Heart left ventricle (tissue), 16 donors: ENCODE measurements at regions not wholly inside any gene's neighbourhood (a gene's known extent, or its start where the extent isn't known, plus 50 kb on each side); places are given as distances from the start of the nearest gene placed in this dataset.

Source experiments
- ATAC-seq, 4 donors: fragments of 200-7000 bp; cut with Tn5 transposase; one replicate each; pipeline ENCODE4 v1.9.1; 2020 to 2022; ENCODE audit warnings: moderate library complexity in 4 of 4, mild to moderate bottlenecking in 3 of 4, moderate number of reproducible peaks in 1 of 4
- DNase-seq, 5 donors: peaks; one replicate each; pipeline ENCODE4 v3.0.0-alpha.2; 2020
- H3K27ac ChIP-seq, 12 donors: fragments of 200-600 bp; sonication (generic) in 4 of 12; one replicate each; pipeline versions ENCODE4 v1.5.0 to v1.8.0; 2016 to 2022; ENCODE audit warnings: mild to moderate bottlenecking in 2 of 12
- H3K27me3 ChIP-seq, 9 donors: fragments of 200-600 bp; sonication (generic) in 2 of 9; one replicate each; pipeline versions ENCODE4 v1.5.1 to v1.8.0; 2016 to 2022; ENCODE audit warnings: mild to moderate bottlenecking in 3 of 9
- H3K36me3 ChIP-seq, 9 donors: fragments of 200-600 bp; sonication (generic) in 2 of 9; one replicate each; pipeline versions ENCODE4 v1.5.0 to v1.8.0; 2018 to 2022; ENCODE audit warnings: mild to moderate bottlenecking in 2 of 9
- H3K4me1 ChIP-seq, 12 donors: fragments of 200-600 bp; sonication (generic) in 4 of 12; one replicate each; pipeline versions ENCODE4 v1.5.0 to v1.8.0; 2016 to 2022; ENCODE audit warnings: mild to moderate bottlenecking in 3 of 12
- H3K4me3 ChIP-seq, 12 donors: fragments of 200-600 bp; sonication (generic) in 4 of 12; one replicate each; pipeline versions ENCODE4 v1.5.0 to v1.8.0; 2017 to 2022; ENCODE audit warnings: mild to moderate bottlenecking in 9 of 12, moderate library complexity in 4 of 12
- H3K9me3 ChIP-seq, 12 donors: fragments of 200-600 bp; sonication (generic) in 4 of 12; one replicate each; pipeline versions ENCODE4 v1.5.0 to v1.8.0; 2016 to 2022; ENCODE audit warnings: mild to moderate bottlenecking in 1 of 12
- POLR2A ChIP-seq, 2 donors: fragments of 450-650 bp; IDR thresholded peaks; one replicate each; pipeline ENCODE4 v1.6.1; 2017; ENCODE audit warnings: antibody characterized with exemption in 2 of 2, mild to moderate bottlenecking in 2 of 2, moderate library complexity in 2 of 2
- WGBS, 4 donors: extraction: QIAGEN DNeasy Blood & Tissue Kit in 2 of 4; methylation state at CpG; one replicate each; pipeline versions ENCODE4 v1.1.5 to v1.1.7; 2013 to 2018; 5-methylcytosine and 5-hydroxymethylcytosine counted together
- intact Hi-C, 10 donors: fragments of 100-400 bp; cut with DNase I; formaldehyde crosslinking; loops; one replicate each; pipeline versions ENCODE4 v1.11.1 to v1.14.2; 2022
- TF ChIP-seq, protein P1 (sequence below), 12 donors: fragments of 200-600 bp; sonication (generic) in 4 of 12; IDR thresholded peaks; one replicate each; pipeline versions ENCODE4 v1.5.0 to v1.8.0; 2018 to 2022; ENCODE audit warnings: antibody characterized with exemption in 12 of 12, mild to moderate bottlenecking in 5 of 12
- donor health status: ischemic (EF 13 %, LVEDD 7.1; RV severe dilation, severe dysfunction).
- donor health status: healthy with polysubstance abuse.
- donor health status: DM: no; HTN: yes; CAD: no.
- donor health status: DM: no; HTN: no; CAD: no.
- donor health status: ischemic (EF 25% LVEDD 6.9; RV normal size, moderate dysfunction).
- donor health status: ischemic (EF 25% LVEDD 5.7; RV mildly dilated, moderate dysfunction).
- donor health status: healthy.
- donor health status: DM: yes; HTN: yes; CAD: no.
- donor health status: ischemic (EF 35%, LVEDD 5.7; RV mildly dilated, moderate dysfunction).
- donor health status: nonischemic (EF 11% LVEDD 7.7; RV severe dilation, severe dysfunction).
- donor health status: DM: yes; HTN: yes; CAD: no.
- donor health status: PGD.
- donor health status: ischemic (EF 29% LVEDD 5.4; RV normal size, mild dysfunction).
- donor health status: nonischemic (EF 23%, LVEDD 6.1; RV moderate dilation, normal function).

DNA sequence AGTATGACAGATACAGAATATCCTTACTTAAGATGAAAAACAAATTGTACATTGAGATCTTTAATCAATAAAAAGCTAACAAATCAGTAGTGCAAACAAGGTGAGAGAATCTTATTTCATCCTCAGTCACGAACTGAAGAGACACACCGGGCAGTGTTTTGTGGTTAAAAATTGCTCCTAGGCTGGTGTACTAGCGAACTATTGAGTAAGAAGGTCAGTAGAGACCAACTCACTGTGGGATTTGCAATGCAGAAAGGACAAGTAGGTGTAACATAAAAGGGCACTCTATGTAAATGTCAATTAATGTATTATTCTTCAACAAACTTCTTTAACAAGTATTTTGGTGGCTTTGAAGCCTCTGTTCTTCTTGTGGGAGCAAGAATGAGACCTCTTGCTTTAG, 260.2 kb upstream of the PPARGC1A start:
- TF ChIP-seq, protein P1, sequence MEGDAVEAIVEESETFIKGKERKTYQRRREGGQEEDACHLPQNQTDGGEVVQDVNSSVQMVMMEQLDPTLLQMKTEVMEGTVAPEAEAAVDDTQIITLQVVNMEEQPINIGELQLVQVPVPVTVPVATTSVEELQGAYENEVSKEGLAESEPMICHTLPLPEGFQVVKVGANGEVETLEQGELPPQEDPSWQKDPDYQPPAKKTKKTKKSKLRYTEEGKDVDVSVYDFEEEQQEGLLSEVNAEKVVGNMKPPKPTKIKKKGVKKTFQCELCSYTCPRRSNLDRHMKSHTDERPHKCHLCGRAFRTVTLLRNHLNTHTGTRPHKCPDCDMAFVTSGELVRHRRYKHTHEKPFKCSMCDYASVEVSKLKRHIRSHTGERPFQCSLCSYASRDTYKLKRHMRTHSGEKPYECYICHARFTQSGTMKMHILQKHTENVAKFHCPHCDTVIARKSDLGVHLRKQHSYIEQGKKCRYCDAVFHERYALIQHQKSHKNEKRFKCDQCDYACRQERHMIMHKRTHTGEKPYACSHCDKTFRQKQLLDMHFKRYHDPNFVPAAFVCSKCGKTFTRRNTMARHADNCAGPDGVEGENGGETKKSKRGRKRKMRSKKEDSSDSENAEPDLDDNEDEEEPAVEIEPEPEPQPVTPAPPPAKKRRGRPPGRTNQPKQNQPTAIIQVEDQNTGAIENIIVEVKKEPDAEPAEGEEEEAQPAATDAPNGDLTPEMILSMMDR (IDR thresholded peaks at IDR 0.05): no peak
- TF ChIP-seq POLR2A (IDR thresholded peaks at IDR 0.05): no peak
- Histone ChIP-seq H3K4me3 (no peak overlapping the region), H3K27ac (no peak overlapping the region), H3K27me3 (no peaks in the 10 kb centered on the region), H3K4me1 (no peaks in the 10 kb centered on the region), H3K36me3 (no peaks in the 10 kb centered on the region), H3K9me3 (no peaks in the 10 kb centered on the region)
- no peak for ATAC-seq
- DNase-seq: no peak
- intact Hi-C loops: no loop called here
- WGBS, 4 donors: 78 to 84% (median 80%) methylated on average over 3 of the region's 3 CpGs

DNA sequence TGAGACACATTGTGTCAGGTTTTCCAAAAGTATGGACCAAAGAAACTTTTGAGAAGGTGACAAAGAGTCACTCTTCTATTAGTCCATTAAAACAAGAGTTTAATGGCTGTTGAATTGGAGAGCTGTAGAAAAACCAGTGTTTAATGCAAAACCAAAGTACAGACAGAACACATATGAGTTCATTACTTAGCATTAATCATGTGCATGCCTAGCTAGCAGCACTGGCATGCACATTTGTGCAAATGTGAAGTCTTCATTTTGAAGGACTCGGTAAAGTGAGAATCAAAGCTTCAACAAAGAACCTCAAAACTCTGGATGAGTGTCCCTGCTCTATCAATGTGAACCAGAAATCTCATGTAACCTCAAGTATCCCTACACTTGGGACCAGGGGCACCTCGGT, 256.3 kb upstream of the PPARGC1A start:
- no peaks in the 10 kb centered on the region for H3K27me3 ChIP-seq
- 88 to 94% (median 93%) methylated on average over 2 of the region's 2 CpGs for WGBS, 4 donors
- no peaks in the 10 kb centered on the region for H3K9me3 ChIP-seq
- DNase-seq (no peak), ATAC-seq (no peak)
- TF ChIP-seq, protein P1 (IDR thresholded peaks at IDR 0.05): no peak
- TF ChIP-seq POLR2A (IDR thresholded peaks at IDR 0.05): no peak
- no peak overlapping the region for H3K4me3 ChIP-seq
- H3K36me3 ChIP-seq: no peaks in the 10 kb centered on the region
- H3K27ac ChIP-seq: no peak overlapping the region
- intact Hi-C loops: no loop called here
- H3K4me1 ChIP-seq: no peaks in the 10 kb centered on the region

- DNase-seq (no peak), ATAC-seq (no peak)
- TF ChIP-seq, protein P1 (IDR thresholded peaks at IDR 0.05): no peak
- TF ChIP-seq POLR2A (IDR thresholded peaks at IDR 0.05): no peak
- no peak overlapping the region for H3K27ac ChIP-seq
- H3K4me3 ChIP-seq: no peak overlapping the region
- intact Hi-C loops: no loop called here
- H3K27me3 ChIP-seq: no peaks in the 10 kb centered on the region
- no peaks in the 10 kb centered on the region for H3K4me1 ChIP-seq
- no peaks in the 10 kb centered on the region for H3K36me3 ChIP-seq
- 75 to 86% (median 82%) methylated on average over 6 of the region's 6 CpGs for WGBS, 4 donors
- H3K9me3 ChIP-seq: no peaks in the 10 kb centered on the region
Measured at GRCh38 chr4:24145591-24145990, 255.7 kb upstream of the PPARGC1A start.

GRCh38 chr4:24144381-24144780, 254.5 kb upstream of the PPARGC1A start:
- H3K36me3 ChIP-seq: no peaks in the 10 kb centered on the region
- no peak overlapping the region for H3K27ac ChIP-seq
- DNase-seq (no peak), ATAC-seq (no peak)
- TF ChIP-seq, protein P1 (IDR thresholded peaks at IDR 0.05): no peak
- no peak for TF ChIP-seq POLR2A (IDR thresholded peaks at IDR 0.05)
- 74 to 86% (median 83%) methylated on average over 5 of the region's 5 CpGs for WGBS, 4 donors
- intact Hi-C loops: no loop called here
- H3K4me1 ChIP-seq: peaks cover 0 to 3% (median 0%) of the 10 kb centered on the region in 12 donors
- H3K4me3 ChIP-seq: no peak overlapping the region
- H3K27me3 ChIP-seq: no peaks in the 10 kb centered on the region
- no peaks in the 10 kb centered on the region for H3K9me3 ChIP-seq
